GM23338 (cell line): ENCODE measurements at regions not wholly inside any gene's neighbourhood (a gene's known extent, or its start where the extent isn't known, plus 50 kb on each side); places are given as distances from the start of the nearest gene placed in this dataset.

ENCODE experiments used
- ATAC-seq: fragments of 200-7000 bp; cut with Tn5 transposase; 3 replicates; pipeline ENCODE4 v1.9.1; 2020
- DNase-seq: peaks from one replicate; pipeline ENCODE4 v3.0.0-alpha.2; 2015; ENCODE audit warnings: low spot score
- H2AFZ ChIP-seq: fragments of 200-600 bp; sonication (generic); 2 replicates; pipeline ENCODE4 v1.8.0; 2016; ENCODE audit warnings: antibody characterized with exemption, mild to moderate bottlenecking, moderate library complexity
- H3F3A ChIP-seq: fragments of 200-600 bp; sonication (generic); replicated peaks from 2 replicates; pipeline ENCODE4 v1.8.0; 2017; ENCODE audit warnings: antibody characterized with exemption, mixed run types, low read depth
- H3K27ac ChIP-seq: fragments of 200-600 bp; sonication (generic); 2 replicates; pipeline ENCODE4 v1.6.1; 2016; ENCODE audit warnings: low read depth
- H3K27me3 ChIP-seq: fragments of 200-600 bp; sonication (generic); 2 replicates; pipeline ENCODE4 v1.8.0; 2016; ENCODE audit warnings: mild to moderate bottlenecking, mixed run types, moderate library complexity; ENCODE audit not compliant: insufficient read depth
- H3K36me3 ChIP-seq: fragments of 200-600 bp; sonication (generic); 2 replicates; pipeline ENCODE4 v1.8.0; 2016; ENCODE audit warnings: mild to moderate bottlenecking; ENCODE audit not compliant: insufficient read depth
- H3K4me1 ChIP-seq: fragments of 200-600 bp; sonication (generic); 2 replicates; pipeline ENCODE4 v1.8.0; 2016; ENCODE audit warnings: mild to moderate bottlenecking, moderate library complexity; ENCODE audit not compliant: insufficient read depth
- H3K4me2 ChIP-seq: fragments of 200-600 bp; sonication (generic); 2 replicates; pipeline ENCODE4 v1.7.1; 2017; ENCODE audit warnings: mixed run types
- H3K4me3 ChIP-seq: fragments of 200-600 bp; sonication (generic); 2 replicates; pipeline ENCODE4 v1.6.1; 2016; ENCODE audit warnings: mixed run types
- H3K79me2 ChIP-seq: fragments of 200-600 bp; sonication (generic); replicated peaks from 2 replicates; pipeline ENCODE4 v1.8.0; 2017; ENCODE audit warnings: mild to moderate bottlenecking; ENCODE audit not compliant: insufficient read depth
- H3K9me2 ChIP-seq: fragments of 200-600 bp; sonication (generic); 2 replicates; pipeline ENCODE4 v1.8.0; 2017; ENCODE audit not compliant: insufficient read depth
- H4K20me1 ChIP-seq: fragments of 200-600 bp; sonication (generic); replicated peaks from 2 replicates; pipeline ENCODE4 v1.8.0; 2017; ENCODE audit warnings: mild to moderate bottlenecking; ENCODE audit not compliant: insufficient read depth
- H3K27ac Mint-ChIP-seq: 2 replicates; pipeline ENCODE4 v1.8.0; 2020; ENCODE audit warnings: inconsistent platforms, mild to moderate bottlenecking, moderate library complexity, mixed read lengths
- H3K27me3 Mint-ChIP-seq: 3 replicates; pipeline ENCODE4 v1.8.0; 2022; ENCODE audit warnings: low read depth, mild to moderate bottlenecking, moderate library complexity, mixed read lengths, inconsistent platforms; ENCODE audit not compliant: insufficient read depth, poor library complexity
- H3K36me3 Mint-ChIP-seq: 3 replicates; pipeline ENCODE4 v1.8.0; 2021; ENCODE audit warnings: low read depth, mild to moderate bottlenecking, inconsistent platforms, moderate library complexity, mixed read lengths
- H3K4me1 Mint-ChIP-seq: 3 replicates; pipeline ENCODE4 v1.8.0; 2020; ENCODE audit warnings: mild to moderate bottlenecking, inconsistent platforms, mixed read lengths
- H3K4me3 Mint-ChIP-seq: 3 replicates; pipeline ENCODE4 v1.8.0; 2021; ENCODE audit warnings: moderate library complexity, mild to moderate bottlenecking, inconsistent platforms, mixed read lengths
- H3K9me3 Mint-ChIP-seq: 3 replicates; pipeline ENCODE4 v1.8.0; 2020; ENCODE audit warnings: moderate library complexity, mild to moderate bottlenecking, inconsistent platforms, mixed read lengths
- CREB1 ChIP-seq: fragments of 250-450 bp; sonication (Bioruptor Pico); IDR thresholded peaks from 2 replicates; pipeline ENCODE4 v1.5.0; 2020; ENCODE audit warnings: low read depth, mild to moderate bottlenecking, moderate library complexity
- EZH2 ChIP-seq: fragments of 200-600 bp; sonication (generic); IDR thresholded peaks from one replicate; pipeline ENCODE4 v1.8.0; 2017; ENCODE audit warnings: antibody characterized with exemption, mild to moderate bottlenecking, low read depth; ENCODE audit not compliant: unreplicated experiment
- JUNB ChIP-seq: IDR thresholded peaks from one replicate; pipeline ENCODE4 v1.6.1; 2016; ENCODE audit warnings: antibody characterized with exemption; ENCODE audit not compliant: unreplicated experiment
- NANOG ChIP-seq: IDR thresholded peaks from 2 replicates; pipeline ENCODE4 v1.6.1; 2016; ENCODE audit warnings: antibody characterized with exemption, borderline replicate concordance
- STAT1 ChIP-seq: IDR thresholded peaks from one replicate; pipeline ENCODE4 v1.6.1; 2016; ENCODE audit warnings: antibody characterized with exemption; ENCODE audit not compliant: unreplicated experiment
- ZNF114 ChIP-seq: fragments of 250-450 bp; sonication (Bioruptor Pico); IDR thresholded peaks from 2 replicates; pipeline ENCODE4 v1.5.0; 2020; ENCODE audit warnings: mild to moderate bottlenecking, moderate library complexity
- ZNF331 ChIP-seq: fragments of 250-450 bp; sonication (Bioruptor Pico); IDR thresholded peaks from 2 replicates; pipeline ENCODE4 v1.5.0; 2020; ENCODE audit warnings: low read depth, mild to moderate bottlenecking, moderate library complexity
- TF ChIP-seq, protein P1 (sequence below): IDR thresholded peaks from 2 replicates; pipeline ENCODE4 v1.6.1; 2016; ENCODE audit warnings: antibody characterized with exemption
- TF ChIP-seq, protein P2 (sequence below), 2 experiments: fragments of 200-600 bp in 1 of 2; sonication (generic) in 1 of 2; conservative IDR thresholded peaks; 2 replicates each; pipeline versions ENCODE4 v1.5.1 to v1.6.1; 2016 to 2017; ENCODE audit warnings: antibody characterized with exemption in 2 of 2, low read depth in 2 of 2, mild to moderate bottlenecking in 2 of 2, moderate library complexity in 1 of 2
- TF ChIP-seq, protein P3 (sequence below): fragments of 250-450 bp; sonication (Bioruptor Pico); IDR thresholded peaks from 2 replicates; pipeline ENCODE4 v1.5.0; 2020; ENCODE audit warnings: mild to moderate bottlenecking, moderate library complexity

DNA sequence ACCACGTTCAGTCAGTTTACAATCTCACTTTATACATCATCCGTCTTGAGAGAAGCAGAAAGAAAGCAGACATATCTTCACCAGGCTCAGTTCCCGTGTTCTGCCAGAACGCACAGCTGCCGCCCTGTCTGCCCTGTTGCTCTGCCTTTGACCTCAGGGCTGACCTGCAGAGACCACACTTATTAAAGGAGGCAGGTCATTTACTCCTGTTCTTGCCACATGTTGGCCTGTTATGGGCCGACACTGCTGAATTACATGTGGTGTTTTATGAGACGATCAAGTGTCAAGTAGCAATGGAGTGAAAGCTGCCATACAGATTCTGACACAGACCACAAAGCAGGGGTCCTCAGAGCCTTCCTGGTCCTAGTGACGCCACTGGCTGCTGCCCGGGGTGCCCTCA, 232.2 kb downstream of the TTC32 start:
- no peaks in the 10 kb centered on the region for H3K36me3 Mint-ChIP-seq
- Histone ChIP-seq H3K4me1 (no peaks in the 10 kb centered on the region), H2AFZ (no peak overlapping the region), H3F3A (no peaks in the 10 kb centered on the region), H4K20me1 (no peaks in the 10 kb centered on the region), H3K36me3 (no peaks in the 10 kb centered on the region), H3K4me3 (no peak overlapping the region), H3K27me3 (no peaks in the 10 kb centered on the region), H3K27ac (no peak overlapping the region), H3K4me2 (no peak overlapping the region), H3K79me2 (no peaks in the 10 kb centered on the region), H3K9me2 (0 out of 2 replicates have a peak, but pooled peaks cover 6% of the 10 kb centered on the region)
- H3K9me3 Mint-ChIP-seq, result no peaks in the 10 kb centered on the region
- DNase-seq, result no peak
- H3K4me1 Mint-ChIP-seq, result peaks cover 3% of the 10 kb centered on the region; the same call in 2 of the 3 replicates
- H3K4me3 Mint-ChIP-seq, result no peak overlapping the region
- H3K27ac Mint-ChIP-seq, result no peak overlapping the region
- H3K27me3 Mint-ChIP-seq, result peaks cover 2% of the 10 kb centered on the region
- ATAC-seq, result no peak
- no peak for TF ChIP-seq CREB1

DNA sequence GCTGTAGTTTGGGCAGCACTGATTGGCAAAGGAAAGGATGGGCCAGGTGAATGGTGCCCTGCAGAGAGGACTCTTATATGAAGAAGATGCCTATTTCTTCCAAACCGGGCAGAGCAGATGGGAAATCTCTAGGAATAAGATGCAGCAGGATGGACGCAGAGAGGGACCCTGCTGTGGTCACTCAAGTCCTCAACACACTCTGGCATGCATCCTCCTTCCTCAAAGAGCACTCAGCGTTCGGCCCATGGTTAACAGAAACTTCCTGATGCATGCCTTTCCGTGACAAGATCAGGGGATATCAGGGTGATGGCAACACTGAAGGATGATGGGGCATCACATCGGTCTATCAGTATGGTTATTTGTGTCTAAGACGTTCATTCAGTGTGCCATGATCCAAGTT, 232.7 kb downstream of the TTC32 start:
- Mint-ChIP-seq H3K9me3 (no peaks in the 10 kb centered on the region), H3K4me3 (no peak overlapping the region), H3K4me1 (peaks cover 6% of the 10 kb centered on the region), H3K27ac (no peak overlapping the region), H3K36me3 (no peaks in the 10 kb centered on the region), H3K27me3 (peaks cover 2% of the 10 kb centered on the region)
- Histone ChIP-seq H2AFZ (no peak overlapping the region), H3K4me2 (no peak overlapping the region), H3K9me2 (0 out of 2 replicates have a peak, but pooled peaks cover 6% of the 10 kb centered on the region), H3K4me1 (no peaks in the 10 kb centered on the region), H3K36me3 (no peaks in the 10 kb centered on the region), H3K27me3 (no peaks in the 10 kb centered on the region), H4K20me1 (no peaks in the 10 kb centered on the region), H3K27ac (no peak overlapping the region), H3F3A (no peaks in the 10 kb centered on the region), H3K79me2 (no peaks in the 10 kb centered on the region), H3K4me3 (no peak overlapping the region)
- ATAC-seq (no peak), DNase-seq (no peak)
- TF ChIP-seq, protein P1, sequence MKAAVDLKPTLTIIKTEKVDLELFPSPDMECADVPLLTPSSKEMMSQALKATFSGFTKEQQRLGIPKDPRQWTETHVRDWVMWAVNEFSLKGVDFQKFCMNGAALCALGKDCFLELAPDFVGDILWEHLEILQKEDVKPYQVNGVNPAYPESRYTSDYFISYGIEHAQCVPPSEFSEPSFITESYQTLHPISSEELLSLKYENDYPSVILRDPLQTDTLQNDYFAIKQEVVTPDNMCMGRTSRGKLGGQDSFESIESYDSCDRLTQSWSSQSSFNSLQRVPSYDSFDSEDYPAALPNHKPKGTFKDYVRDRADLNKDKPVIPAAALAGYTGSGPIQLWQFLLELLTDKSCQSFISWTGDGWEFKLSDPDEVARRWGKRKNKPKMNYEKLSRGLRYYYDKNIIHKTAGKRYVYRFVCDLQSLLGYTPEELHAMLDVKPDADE, result no peak
- TF ChIP-seq, protein P2, sequence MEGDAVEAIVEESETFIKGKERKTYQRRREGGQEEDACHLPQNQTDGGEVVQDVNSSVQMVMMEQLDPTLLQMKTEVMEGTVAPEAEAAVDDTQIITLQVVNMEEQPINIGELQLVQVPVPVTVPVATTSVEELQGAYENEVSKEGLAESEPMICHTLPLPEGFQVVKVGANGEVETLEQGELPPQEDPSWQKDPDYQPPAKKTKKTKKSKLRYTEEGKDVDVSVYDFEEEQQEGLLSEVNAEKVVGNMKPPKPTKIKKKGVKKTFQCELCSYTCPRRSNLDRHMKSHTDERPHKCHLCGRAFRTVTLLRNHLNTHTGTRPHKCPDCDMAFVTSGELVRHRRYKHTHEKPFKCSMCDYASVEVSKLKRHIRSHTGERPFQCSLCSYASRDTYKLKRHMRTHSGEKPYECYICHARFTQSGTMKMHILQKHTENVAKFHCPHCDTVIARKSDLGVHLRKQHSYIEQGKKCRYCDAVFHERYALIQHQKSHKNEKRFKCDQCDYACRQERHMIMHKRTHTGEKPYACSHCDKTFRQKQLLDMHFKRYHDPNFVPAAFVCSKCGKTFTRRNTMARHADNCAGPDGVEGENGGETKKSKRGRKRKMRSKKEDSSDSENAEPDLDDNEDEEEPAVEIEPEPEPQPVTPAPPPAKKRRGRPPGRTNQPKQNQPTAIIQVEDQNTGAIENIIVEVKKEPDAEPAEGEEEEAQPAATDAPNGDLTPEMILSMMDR (conservative IDR thresholded peaks at IDR 0.05; ENCODE audit: low read depth in 2 of 2), result no peak
- no peak for TF ChIP-seq JUNB
- TF ChIP-seq ZNF331 (CRISPR knock-in tag), result no peak
- TF ChIP-seq NANOG, result no peak
- TF ChIP-seq EZH2, result no peak
- no peak for TF ChIP-seq STAT1
- TF ChIP-seq ZNF114, result no peak
- TF ChIP-seq, protein P3, sequence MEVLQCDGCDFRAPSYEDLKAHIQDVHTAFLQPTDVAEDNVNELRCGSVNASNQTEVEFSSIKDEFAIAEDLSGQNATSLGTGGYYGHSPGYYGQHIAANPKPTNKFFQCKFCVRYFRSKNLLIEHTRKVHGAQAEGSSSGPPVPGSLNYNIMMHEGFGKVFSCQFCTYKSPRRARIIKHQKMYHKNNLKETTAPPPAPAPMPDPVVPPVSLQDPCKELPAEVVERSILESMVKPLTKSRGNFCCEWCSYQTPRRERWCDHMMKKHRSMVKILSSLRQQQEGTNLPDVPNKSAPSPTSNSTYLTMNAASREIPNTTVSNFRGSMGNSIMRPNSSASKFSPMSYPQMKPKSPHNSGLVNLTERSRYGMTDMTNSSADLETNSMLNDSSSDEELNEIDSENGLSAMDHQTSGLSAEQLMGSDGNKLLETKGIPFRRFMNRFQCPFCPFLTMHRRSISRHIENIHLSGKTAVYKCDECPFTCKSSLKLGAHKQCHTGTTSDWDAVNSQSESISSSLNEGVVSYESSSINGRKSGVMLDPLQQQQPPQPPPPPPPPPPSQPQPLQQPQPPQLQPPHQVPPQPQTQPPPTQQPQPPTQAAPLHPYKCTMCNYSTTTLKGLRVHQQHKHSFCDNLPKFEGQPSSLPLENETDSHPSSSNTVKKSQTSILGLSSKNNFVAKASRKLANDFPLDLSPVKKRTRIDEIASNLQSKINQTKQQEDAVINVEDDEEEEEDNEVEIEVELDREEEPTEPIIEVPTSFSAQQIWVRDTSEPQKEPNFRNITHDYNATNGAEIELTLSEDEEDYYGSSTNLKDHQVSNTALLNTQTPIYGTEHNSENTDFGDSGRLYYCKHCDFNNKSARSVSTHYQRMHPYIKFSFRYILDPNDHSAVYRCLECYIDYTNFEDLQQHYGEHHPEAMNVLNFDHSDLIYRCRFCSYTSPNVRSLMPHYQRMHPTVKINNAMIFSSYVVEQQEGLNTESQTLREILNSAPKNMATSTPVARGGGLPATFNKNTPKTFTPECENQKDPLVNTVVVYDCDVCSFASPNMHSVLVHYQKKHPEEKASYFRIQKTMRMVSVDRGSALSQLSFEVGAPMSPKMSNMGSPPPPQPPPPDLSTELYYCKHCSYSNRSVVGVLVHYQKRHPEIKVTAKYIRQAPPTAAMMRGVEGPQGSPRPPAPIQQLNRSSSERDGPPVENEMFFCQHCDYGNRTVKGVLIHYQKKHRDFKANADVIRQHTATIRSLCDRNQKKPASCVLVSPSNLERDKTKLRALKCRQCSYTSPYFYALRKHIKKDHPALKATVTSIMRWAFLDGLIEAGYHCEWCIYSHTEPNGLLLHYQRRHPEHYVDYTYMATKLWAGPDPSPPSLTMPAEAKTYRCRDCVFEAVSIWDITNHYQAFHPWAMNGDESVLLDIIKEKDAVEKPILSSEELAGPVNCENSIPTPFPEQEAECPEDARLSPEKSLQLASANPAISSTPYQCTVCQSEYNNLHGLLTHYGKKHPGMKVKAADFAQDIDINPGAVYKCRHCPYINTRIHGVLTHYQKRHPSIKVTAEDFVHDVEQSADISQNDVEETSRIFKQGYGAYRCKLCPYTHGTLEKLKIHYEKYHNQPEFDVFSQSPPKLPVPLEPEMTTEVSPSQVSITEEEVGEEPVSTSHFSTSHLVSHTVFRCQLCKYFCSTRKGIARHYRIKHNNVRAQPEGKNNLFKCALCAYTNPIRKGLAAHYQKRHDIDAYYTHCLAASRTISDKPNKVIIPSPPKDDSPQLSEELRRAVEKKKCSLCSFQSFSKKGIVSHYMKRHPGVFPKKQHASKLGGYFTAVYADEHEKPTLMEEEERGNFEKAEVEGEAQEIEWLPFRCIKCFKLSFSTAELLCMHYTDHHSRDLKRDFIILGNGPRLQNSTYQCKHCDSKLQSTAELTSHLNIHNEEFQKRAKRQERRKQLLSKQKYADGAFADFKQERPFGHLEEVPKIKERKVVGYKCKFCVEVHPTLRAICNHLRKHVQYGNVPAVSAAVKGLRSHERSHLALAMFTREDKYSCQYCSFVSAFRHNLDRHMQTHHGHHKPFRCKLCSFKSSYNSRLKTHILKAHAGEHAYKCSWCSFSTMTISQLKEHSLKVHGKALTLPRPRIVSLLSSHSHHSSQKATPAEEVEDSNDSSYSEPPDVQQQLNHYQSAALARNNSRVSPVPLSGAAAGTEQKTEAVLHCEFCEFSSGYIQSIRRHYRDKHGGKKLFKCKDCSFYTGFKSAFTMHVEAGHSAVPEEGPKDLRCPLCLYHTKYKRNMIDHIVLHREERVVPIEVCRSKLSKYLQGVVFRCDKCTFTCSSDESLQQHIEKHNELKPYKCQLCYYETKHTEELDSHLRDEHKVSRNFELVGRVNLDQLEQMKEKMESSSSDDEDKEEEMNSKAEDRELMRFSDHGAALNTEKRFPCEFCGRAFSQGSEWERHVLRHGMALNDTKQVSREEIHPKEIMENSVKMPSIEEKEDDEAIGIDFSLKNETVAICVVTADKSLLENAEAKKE (CRISPR knock-in tag), result no peak
